NCI-H446 treated with DMSO at 0.1 percent for 48 hours (cell line): ENCODE measurements at regions not wholly inside any gene's neighbourhood (a gene's known extent, or its start where the extent isn't known, plus 50 kb on each side); places are given as distances from the start of the nearest gene placed in this dataset.
"Not testable (repeated sequence)": the region's sequence is repeated elsewhere in the genome, so short reads cannot be mapped to it uniquely, and the experiment has no call there.

Experiments
- DNase-seq: peaks from one replicate; lab custom pipeline; 2025; lab: John Stamatoyannopoulos, UW

- no peak for DNase-seq
These were observed 221.0 kb downstream of the SHQ1 start for GRCh38 chr3:72627271-72627670.

- no peak for DNase-seq
These were observed 222.5 kb downstream of the SHQ1 start for GRCh38 chr3:72625602-72626337.

- no peak for DNase-seq
These were observed 223.6 kb downstream of the SHQ1 start for GRCh38 chr3:72624656-72625055.

GRCh38 chr3:72618739-72619138 is 229.5 kb downstream of the SHQ1 start:
- DNase-seq = no peak

- DNase-seq = no peak
These were observed 230.7 kb downstream of the SHQ1 start for GRCh38 chr3:72617424-72618024.

GRCh38 chr3:72615776-72616175 is 232.5 kb downstream of the SHQ1 start:
- no peak for DNase-seq

GRCh38 chr3:72615182-72615581 is 233.1 kb downstream of the SHQ1 start:
- DNase-seq = no peak

- DNase-seq = no peak
These were observed 233.7 kb downstream of the SHQ1 start for GRCh38 chr3:72614394-72615074.

- DNase-seq = no peak
These were observed 234.4 kb downstream of the SHQ1 start for GRCh38 chr3:72613871-72614270.

GRCh38 chr3:72609114-72609513 is 239.1 kb downstream of the SHQ1 start:
- not testable (repeated sequence) for DNase-seq

- no peak for DNase-seq
These were observed 242.0 kb downstream of the SHQ1 start for GRCh38 chr3:72606005-72606800.

- DNase-seq = no peak
These were observed 243.9 kb downstream of the SHQ1 start for GRCh38 chr3:72604328-72604727.

GRCh38 chr3:72601983-72602750 is 246.1 kb downstream of the SHQ1 start:
- no peak for DNase-seq

- DNase-seq = no peak
These were observed 247.2 kb downstream of the SHQ1 start for GRCh38 chr3:72601060-72601459.

- DNase-seq = no peak
These were observed 250.5 kb downstream of the SHQ1 start for GRCh38 chr3:72597756-72598195.

GRCh38 chr3:72597043-72597442 is 251.2 kb downstream of the SHQ1 start:
- DNase-seq = no peak

- DNase-seq = no peak
These were observed 252.2 kb downstream of the SHQ1 start for GRCh38 chr3:72595927-72596610.

GRCh38 chr3:72595376-72595775 is 252.9 kb downstream of the SHQ1 start:
- DNase-seq = no peak

- no peak for DNase-seq
These were observed 253.5 kb downstream of the SHQ1 start for GRCh38 chr3:72594615-72595215.

GRCh38 chr3:72593881-72594397 is 254.3 kb downstream of the SHQ1 start:
- DNase-seq = no peak
